ENCODE measurements at regions not wholly inside any gene's neighbourhood (a gene's known extent, or its start where the extent isn't known, plus 50 kb on each side); places are given as distances from the start of the nearest gene placed in this dataset.

- no peaks in the 10 kb centered on the region for H3K36me3 ChIP-seq
- DNase-seq, result no peak
- H3K27ac ChIP-seq, result no peak overlapping the region
- intact Hi-C loops (cut with DNase I; ENCODE audit: low total_unique reads), result no loop called here
- no peaks in the 10 kb centered on the region for H3K9me3 ChIP-seq
- no peaks in the 10 kb centered on the region for H3K4me1 ChIP-seq
- TF ChIP-seq CTCF (IDR thresholded peaks at IDR 0.05), result no peak
- TF ChIP-seq POLR2A (IDR thresholded peaks at IDR 0.05), result no peak
- no peak overlapping the region for H3K4me3 ChIP-seq
- H3K27me3 ChIP-seq, result no peaks in the 10 kb centered on the region
Measured at GRCh38 chr20:60244373-60245146, 286.3 kb downstream of the CDH26 start.

- DNase-seq, result no peak
- intact Hi-C loops (cut with DNase I; ENCODE audit: low total_unique reads), result no loop called here
Measured at GRCh38 chr20:60246751-60247150, 288.5 kb downstream of the CDH26 start.

GRCh38 chr20:60249436-60249835 is 291.2 kb downstream of the CDH26 start:
- TF ChIP-seq CTCF (IDR thresholded peaks at IDR 0.05) (no peak), POLR2A (IDR thresholded peaks at IDR 0.05) (no peak)
- DNase-seq, result no peak

More at GRCh38 chr20:60246751-60247150, 288.5 kb downstream of the CDH26 start:
- TF ChIP-seq CTCF (IDR thresholded peaks at IDR 0.05) (no peak), POLR2A (IDR thresholded peaks at IDR 0.05) (no peak)
- no peaks in the 10 kb centered on the region for H3K27me3 ChIP-seq
- H3K9me3 ChIP-seq, result no peaks in the 10 kb centered on the region
- no peak overlapping the region for H3K4me3 ChIP-seq
- no peaks in the 10 kb centered on the region for H3K36me3 ChIP-seq
- no peaks in the 10 kb centered on the region for H3K4me1 ChIP-seq
- H3K27ac ChIP-seq, result no peak overlapping the region

GRCh38 chr20:60250251-60250650 is 292.0 kb downstream of the CDH26 start:
- Histone ChIP-seq H3K4me1 (no peaks in the 10 kb centered on the region), H3K4me3 (no peak overlapping the region), H3K27ac (no peak overlapping the region), H3K27me3 (no peaks in the 10 kb centered on the region), H3K36me3 (no peaks in the 10 kb centered on the region), H3K9me3 (no peaks in the 10 kb centered on the region)
- DNase-seq, result no peak
- intact Hi-C loops (cut with DNase I; ENCODE audit: low total_unique reads), result no loop called here
- TF ChIP-seq CTCF (IDR thresholded peaks at IDR 0.05) (no peak), POLR2A (IDR thresholded peaks at IDR 0.05) (no peak)

More at GRCh38 chr20:60249436-60249835, 291.2 kb downstream of the CDH26 start:
- H3K36me3 ChIP-seq, result no peaks in the 10 kb centered on the region
- intact Hi-C loops (cut with DNase I; ENCODE audit: low total_unique reads), result no loop called here
- no peak overlapping the region for H3K4me3 ChIP-seq
- H3K27me3 ChIP-seq, result no peaks in the 10 kb centered on the region
- no peaks in the 10 kb centered on the region for H3K4me1 ChIP-seq
- H3K9me3 ChIP-seq, result no peaks in the 10 kb centered on the region
- no peak overlapping the region for H3K27ac ChIP-seq

- no peaks in the 10 kb centered on the region for H3K9me3 ChIP-seq
- TF ChIP-seq CTCF (IDR thresholded peaks at IDR 0.05) (no peak), POLR2A (IDR thresholded peaks at IDR 0.05) (no peak)
- H3K4me1 ChIP-seq, result no peaks in the 10 kb centered on the region
- no peaks in the 10 kb centered on the region for H3K27me3 ChIP-seq
- DNase-seq, result no peak
- intact Hi-C loops (cut with DNase I; ENCODE audit: low total_unique reads), result no loop called here
- no peaks in the 10 kb centered on the region for H3K36me3 ChIP-seq
- no peak overlapping the region for H3K4me3 ChIP-seq
- H3K27ac ChIP-seq, result no peak overlapping the region
Measured at GRCh38 chr20:60252866-60253265, 294.6 kb downstream of the CDH26 start.

Data from uterus (tissue), 3 donors.